ENCODE measurements at regions not wholly inside any gene's neighbourhood (a gene's known extent, or its start where the extent isn't known, plus 50 kb on each side); places are given as distances from the start of the nearest gene placed in this dataset.
"Not testable (repeated sequence)": the region's sequence is repeated elsewhere in the genome, so short reads cannot be mapped to it uniquely, and the experiment has no call there.

DNA sequence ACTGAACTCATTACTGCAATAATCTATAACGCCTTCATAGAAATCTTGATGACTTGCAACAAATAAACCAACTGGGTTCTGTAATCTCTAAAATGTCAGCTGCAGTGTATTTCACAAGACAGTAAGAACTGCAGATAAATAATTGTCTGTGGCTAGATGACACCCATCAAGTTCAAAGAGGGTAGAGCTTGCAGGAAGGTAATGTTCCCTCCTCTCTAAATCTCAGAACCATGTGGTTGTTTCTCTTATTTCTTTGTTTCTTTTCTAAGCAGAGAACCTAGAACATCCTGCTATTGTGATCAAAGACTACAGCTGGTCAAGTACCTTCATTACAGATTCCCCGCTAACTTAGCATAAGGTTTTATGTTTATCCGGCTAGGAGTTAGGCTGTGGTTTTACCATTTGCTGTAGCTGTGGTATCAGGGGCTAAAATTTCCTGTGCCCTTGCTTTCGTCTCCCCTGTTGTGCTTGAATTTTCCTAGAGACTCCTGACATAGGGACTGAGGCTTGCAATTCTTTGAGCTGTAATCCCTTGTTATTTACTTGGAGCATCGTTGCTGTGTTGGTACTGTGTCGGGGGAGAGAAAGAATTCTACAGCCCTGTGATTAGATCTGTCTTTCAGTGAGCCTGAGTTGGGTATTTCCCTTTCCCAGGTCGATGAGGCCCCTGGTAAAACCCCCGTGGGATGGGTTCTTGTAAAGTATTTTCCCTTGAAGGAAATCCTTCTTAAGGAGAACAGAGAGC lies 253.1 kb upstream of the BTG1 start:
- DNase-seq (ENCODE audit: low read depth in 2 of 2), result no peak

DNA sequence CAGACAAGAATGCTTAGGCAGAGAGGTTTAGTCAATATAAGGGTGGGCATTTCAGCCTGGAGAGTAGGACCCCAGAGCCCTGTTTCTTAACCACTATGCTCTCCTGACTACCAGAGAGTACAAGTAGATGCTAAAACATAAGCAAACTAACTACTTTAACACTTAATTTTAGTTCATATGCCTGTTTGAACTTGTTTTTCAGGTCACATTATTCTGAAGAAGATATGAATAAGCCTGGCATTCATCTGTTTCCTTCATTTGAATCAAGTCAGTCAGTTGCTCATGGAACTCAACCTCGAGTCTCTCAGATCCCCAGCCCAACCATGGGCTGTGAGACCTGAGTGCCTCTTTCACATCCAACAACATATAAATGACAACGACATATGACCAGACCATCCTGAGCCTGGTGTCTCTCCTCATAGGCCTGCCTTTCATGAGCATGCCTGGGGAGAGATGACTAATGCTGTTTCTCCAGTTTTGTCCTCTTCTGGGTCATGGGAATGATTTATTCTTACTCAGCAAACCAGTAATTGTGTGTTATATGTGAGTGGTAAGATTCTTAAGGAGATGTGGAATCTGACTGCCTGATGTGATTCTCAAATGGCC lies 251.1 kb upstream of the BTG1 start:
- DNase-seq (ENCODE audit: low read depth in 2 of 2), result no peak

DNA sequence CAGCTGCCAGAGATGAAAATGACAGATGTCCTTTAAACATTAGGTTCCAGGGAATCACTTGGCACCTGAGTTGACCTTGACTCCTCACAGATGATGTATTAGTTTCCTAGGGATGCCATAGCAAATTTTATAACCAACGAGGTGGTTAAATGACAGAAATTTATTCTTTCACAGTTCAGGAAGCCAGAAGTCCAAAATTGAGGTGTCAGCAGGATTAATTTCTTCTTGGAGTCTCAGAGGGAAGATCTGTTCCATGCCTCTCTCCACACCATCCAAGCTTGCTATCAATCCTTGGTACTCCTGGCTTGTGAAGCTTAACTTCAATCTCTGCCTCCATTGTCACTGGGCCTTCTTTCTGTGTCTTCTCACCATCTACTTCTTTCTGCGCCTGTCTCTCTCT lies 249.7 kb upstream of the BTG1 start:
- DNase-seq (ENCODE audit: low read depth in 2 of 2), result no peak

DNA sequence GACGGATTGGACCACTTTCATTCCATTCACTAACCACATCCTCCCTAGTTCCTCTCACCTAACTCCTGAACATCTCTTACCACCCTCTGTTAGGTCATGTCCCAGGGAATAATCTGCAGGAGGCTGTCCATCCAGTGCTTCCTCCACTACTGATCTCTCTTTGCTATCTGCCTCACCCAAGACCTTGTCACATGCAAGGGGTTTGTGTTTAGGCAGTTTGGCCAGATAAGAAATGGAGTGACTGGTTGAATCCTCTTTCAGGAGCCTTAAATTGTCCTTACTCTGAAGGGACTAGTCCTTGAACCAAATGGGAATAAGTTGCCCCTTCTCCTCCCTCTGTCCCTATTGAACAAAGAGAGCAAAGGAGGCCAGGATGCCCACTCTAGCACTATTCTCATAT lies 249.2 kb upstream of the BTG1 start:
- DNase-seq (ENCODE audit: low read depth in 2 of 2), result no peak

DNA sequence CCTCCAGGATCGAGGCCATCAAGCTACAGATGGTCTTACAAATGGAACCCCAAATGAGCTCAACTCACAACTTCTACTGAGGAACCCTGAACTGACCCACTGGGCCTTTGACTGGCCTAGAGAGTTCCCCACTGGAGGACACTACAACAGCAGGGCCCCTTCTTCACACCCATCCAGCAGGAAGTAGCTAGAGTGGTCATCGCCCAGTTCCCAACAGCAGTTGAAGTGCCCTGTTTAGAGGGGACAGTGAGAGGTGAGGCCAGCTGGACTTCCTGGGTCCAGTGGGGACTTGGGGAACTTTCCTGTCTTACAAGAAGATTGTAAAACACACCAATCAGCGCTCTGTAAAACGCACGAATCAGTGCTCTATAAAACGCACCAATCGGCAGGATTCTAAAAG lies 247.9 kb upstream of the BTG1 start:
- no peak for DNase-seq (ENCODE audit: low read depth in 2 of 2)

DNA sequence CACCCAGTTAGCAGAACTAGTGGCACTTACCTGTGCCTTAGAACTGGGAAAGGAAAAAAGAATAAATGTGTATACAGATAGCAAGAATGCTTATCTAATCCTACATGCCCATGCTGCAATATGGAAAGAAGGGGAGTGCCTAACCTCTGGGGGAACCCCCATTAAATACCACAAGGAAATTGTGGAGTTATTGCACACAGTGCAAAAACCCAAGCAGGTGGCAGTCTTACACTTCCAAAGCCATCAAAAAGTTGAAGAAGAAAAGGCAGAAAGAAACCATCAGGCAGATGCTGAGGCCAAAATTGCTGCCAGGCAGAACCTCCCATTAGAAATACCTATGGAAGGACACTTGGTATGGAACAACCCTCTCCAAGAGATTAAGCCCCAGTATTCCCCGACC lies 246.1 kb upstream of the BTG1 start:
- DNase-seq (ENCODE audit: low read depth in 2 of 2), result not testable (repeated sequence)

DNA sequence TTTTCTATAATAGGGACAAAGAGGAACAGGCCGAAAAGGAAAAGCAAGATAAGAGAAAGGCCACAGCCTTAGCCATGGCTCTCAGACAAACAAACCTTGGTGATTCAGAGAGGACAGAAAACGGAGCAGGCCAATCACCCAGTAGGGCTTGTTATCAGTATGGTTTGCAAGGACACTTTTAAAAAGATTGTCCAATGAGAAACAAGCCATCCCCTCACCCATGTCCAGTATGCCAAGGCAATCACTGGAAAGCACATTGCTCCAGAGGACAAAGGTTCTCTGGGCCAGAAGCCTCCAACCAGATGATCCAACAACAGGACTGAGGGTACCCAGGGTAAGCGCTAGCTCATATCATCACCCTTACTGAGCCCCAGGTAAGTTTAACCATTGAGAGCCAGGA lies 243.8 kb upstream of the BTG1 start:
- no peak for DNase-seq (ENCODE audit: low read depth in 2 of 2)

DNA sequence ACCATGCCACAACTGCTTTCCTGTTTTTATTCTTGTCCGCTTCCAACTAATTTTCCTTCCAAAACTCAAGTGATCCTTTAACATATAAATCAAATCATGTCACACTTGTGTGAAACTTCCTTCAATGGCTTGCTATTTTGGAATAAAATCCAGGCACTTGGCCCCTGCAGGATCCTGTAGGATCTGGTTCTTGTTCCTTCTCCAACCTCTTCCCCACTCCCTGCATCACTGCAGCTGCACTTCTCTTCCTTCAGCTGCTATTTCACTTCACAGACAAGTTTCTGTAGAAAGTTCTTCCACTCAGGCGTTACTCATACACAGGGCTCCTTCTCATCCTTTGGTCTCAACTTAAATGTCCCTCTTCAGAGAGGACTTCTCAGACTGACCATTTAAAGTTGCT lies 239.7 kb upstream of the BTG1 start:
- no peak for DNase-seq (ENCODE audit: low read depth in 2 of 2)

DNA sequence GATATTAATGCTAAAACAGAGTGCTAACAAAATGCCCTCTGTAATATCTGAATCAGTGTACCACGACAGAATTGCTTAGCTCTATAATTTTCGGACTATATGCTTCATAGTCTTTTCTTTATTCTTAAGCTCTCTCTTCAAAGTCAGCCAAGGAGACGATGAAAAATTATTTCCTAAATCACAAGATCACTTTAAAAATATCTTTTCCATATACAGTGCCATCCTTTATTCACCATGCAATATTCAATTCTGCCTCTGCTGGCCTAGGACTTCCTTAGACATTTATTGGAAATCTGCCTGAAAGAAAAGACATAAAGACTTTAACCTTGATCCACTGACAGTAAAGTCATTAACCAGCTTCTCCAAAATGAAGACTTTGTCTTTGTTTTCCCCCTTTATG lies 238.9 kb upstream of the BTG1 start:
- no peak for DNase-seq (ENCODE audit: low read depth in 2 of 2)

DNA sequence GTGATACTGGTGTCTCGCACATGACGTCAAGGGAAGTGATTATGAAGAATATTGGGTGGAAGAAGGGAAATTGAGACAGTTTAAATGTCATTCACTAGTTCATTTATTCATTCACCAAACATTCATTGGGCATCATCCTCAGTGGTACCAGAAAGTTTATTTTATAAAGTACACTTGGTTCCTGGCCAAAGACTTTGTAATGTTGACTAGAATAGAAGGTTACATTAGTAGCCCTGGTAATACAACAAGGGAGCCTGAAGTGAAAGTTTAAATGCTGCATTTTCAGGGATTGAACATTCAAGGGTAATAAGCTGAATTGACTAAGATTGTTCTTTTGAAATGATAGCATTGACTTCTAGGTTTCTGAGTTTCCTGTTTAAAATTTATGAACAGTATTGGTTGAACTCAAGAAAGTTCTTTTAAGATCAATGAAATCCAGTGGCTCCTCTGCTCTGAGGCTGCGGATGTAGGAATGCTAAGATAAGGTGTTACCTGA lies 236.8 kb upstream of the BTG1 start:
- no peak for DNase-seq (ENCODE audit: low read depth in 2 of 2)

DNA sequence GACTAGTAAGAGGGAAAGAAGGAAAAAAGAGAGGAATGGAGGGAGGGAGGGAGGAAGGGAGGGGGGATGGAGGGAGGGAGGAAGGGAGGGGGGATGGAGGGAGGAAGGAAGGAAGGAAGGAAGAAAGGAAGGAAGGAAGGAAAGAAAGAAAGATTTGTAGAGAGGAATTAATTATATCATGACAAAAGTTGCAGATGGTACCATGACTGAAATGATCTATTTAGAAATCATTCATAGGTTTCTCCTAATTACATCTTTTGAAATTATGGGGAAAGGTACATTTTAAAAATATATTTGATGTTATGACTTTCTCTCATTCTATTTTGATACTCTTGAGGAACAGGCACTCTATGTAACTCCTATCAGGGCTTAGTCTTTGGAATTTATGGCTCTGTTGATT lies 236.2 kb upstream of the BTG1 start:
- no peak for DNase-seq (ENCODE audit: low read depth in 2 of 2)

DNA sequence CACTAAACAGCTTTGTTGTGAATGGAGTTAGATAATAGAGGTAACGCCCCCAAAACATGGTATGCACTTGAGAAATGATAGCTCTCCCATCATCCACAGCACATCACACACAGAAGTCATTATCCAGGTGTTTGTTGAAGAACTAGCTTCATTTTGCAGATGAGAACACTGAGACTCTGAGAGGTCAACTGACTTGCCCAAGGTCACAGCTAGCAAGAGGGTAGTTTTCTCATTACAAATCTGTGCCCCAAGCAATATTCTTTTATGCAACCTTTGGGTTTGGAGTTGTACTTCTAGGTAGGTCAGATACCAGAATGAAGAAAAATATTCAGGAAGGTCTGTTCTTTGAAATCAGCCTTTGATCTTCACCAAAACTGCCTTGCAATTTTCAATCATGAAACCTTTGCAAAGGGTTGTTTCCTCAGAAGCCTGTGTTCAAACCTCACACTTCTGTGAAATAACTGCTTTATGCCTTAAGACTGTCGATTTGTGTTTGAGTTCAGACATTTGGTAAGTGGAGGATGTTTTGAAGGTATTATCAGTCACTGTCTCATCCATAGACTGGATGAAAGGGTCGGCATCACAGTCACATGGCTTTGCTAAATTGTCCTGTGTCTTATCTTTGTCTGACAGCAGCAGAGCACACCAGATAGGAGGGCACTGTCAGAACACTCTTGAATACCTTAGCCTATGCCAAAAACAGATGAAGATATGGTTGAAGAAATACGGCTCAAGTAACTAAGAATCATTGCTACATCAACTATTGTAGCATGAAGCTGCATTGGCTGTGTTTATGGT lies 233.2 kb upstream of the BTG1 start:
- DNase-seq (ENCODE audit: low read depth in 2 of 2), result no peak

DNA sequence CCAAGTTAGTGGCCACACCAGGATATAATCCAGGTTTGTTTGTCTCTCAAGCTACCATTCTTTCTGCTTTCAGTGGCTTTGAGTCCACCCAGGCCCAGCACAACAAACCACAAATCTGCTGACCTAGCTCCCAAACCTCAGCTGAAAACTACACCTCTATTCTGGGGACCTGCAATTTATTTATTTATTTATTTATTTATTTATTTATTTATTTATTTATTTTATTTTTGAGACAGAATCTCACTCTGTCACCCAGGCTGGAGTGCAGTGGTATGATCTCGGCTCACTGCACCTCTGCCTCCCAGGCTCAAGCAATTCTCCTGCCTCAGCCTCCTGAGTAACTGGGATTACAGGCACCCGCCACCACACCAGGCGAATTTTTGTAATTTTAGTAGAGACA lies 229.9 kb upstream of the BTG1 start:
- not testable (repeated sequence) for DNase-seq (ENCODE audit: low read depth in 2 of 2)

DNA sequence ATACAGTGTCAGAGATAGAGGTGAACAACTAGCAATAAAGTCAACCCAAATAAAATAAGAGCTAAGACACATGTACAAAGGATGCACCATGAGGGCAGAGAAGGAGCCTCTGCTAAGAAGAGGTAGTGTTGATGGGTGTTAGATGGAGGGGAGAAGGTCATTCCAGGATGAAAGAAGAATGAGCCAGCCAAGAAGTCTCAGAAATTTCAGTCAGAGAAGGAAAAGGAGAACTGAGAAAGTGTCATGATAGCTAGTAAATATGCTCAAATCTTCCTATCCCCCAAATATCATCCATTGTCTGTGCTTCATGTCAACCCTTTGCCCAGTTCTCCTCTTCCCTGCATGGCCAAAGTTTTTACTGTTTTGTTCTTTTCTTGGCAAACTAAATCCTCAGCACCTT lies 225.2 kb upstream of the BTG1 start:
- no peak for DNase-seq (ENCODE audit: low read depth in 2 of 2)

DNA sequence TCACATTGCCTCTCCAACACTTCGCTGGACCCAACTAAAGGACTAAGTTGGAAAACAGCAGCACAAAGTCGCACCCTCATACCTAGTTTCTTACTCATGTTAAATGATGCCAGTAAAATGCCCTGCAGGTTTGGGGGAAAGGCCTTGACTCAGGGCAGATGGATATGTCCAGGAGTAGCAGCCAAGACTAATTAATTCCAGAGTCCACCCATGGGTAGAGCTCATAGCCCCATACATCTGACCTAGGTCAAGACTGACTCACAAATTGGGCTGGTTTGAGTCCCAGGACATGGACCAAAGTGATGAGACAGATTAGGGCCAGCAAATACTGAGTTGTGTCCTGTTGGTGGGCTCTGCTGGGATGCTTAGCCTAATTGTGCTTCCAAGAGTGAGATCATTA lies 224.0 kb upstream of the BTG1 start:
- DNase-seq (ENCODE audit: low read depth in 2 of 2), result no peak

DNA sequence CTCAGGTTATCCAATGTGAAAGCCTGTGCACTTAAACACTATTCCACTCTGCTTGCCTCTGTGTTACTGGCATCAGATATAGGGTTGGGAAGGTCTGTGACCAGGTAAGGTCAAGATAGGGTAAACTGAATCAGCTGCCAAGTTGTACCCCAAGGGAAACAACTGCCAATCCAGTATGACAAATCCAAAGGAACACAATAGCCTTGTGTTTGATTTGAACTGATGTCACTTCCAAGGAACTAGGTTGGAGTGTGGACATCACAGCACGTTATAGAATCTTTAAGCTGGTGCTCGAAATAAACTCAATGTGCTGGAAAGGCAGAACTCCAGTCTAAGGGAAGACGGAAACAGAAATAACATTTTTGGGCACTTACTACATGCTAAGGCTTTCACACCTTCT lies 223.4 kb upstream of the BTG1 start:
- no peak for DNase-seq (ENCODE audit: low read depth in 2 of 2)

DNA sequence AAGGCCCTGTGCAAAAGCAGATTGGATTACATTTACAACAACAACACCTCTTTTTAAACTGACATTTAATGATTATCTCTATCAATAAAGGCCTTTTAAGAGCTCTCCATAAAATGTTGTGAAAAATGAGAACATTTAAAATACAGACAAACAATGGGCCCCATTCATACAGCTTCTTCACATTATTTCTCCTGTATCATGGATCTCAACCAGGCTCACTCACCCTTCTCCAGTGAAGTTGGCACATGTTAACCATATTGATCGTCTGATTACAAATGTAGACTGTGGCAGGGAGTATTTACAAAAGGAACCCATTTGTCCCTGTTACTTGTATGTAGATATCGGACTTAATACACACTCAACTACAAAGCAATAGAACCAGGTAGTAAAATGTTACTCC lies 220.2 kb upstream of the BTG1 start:
- DNase-seq (ENCODE audit: low read depth in 2 of 2), result no peak

DNA sequence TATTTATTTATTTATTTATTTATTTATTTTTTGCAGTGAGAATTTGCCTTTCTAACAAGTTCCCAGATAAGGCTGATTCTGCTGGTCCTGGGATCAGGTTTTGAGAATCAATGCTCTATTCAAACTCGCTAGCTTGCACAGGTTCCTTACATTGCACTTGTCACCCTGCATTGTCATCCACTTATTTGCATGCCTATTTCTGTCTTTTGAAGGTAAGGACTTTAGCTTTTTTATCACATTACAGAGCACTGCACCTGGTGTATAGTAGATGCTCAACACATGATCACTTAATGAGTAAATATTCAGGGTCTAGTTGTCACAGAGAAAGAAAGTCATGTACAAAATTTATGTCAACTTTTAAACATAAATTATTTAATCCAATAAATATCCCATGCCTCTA lies 219.7 kb upstream of the BTG1 start:
- DNase-seq (ENCODE audit: low read depth in 2 of 2), result no peak

DNA sequence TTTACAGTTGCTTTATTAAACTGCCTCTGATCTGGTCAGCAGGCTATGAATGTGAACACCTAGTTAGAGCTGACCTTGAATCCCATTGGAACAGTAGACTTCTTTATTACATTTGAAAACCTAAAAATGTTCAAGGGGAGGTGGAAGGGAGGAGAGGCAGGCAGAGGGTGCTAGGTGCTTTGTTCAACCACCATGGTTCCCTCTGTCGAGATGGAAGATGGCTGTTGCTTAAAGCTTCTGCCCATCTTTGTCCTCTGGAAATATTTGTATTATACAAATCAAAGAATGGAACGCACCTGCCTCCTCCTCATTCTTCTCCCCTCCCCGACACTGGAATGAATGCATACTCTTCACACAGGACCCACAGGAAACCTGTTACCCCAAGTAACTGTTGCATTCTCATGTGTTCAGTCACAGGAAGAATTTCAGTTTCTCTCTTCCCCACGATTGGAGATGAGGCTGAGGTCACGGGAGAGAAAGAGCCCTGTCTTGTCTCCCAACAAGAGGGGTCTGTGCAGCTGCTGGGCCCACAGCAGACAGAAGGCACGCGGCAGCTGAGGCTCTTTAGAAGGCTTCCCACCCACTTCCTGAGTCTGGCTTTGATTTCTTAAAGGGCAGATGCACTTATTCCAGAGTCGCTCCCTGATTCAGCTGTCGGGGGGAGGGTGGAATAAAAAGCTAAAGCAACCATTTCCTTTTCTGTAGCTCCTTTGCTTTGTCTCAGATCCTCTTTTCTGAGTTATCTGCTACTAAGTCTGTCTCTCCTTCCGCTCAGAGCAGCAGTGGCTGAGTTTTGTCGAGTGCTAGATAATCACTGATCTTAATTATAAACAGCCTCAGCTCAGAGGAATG lies 217.9 kb upstream of the BTG1 start:
- DNase-seq (ENCODE audit: low read depth in 2 of 2), result no peak

DNA sequence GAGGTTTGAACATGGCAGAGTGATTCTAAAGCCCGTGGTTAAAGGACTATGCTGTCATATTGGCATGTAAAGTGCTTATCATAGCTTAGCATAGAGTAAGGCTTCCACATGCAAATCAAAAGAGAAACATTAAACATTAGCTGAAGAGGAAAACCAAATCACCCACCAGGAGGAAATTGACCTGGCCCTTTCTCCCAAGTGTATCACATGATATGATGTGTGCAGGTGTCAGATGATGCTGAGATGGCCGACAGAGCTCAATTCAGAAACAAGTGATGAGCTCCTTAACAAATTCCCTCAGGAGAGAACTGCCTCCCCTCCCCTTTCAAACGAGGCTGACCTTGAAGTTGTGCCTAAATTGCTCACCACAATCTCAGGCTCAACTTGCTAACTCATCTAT lies 217.1 kb upstream of the BTG1 start:
- no peak for DNase-seq (ENCODE audit: low read depth in 2 of 2)

DNA sequence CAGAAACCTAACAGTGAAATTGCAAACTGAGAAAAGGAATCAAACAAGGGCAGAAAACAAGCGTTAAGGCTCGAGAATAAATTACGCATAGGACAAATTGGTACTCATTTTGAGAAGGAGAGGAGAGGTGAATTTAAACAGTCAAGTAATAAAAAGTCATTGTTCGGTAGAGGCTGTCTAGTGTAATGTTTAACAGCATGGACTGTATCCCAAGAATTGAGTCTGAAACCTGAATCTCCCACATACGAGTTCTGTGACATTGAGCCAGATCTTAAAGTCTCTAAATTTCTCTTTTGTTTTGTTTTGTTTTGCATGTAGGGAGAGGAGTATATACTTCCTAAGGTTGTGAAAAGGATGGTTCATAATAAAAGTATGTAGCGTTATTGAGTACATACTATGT lies 216.5 kb upstream of the BTG1 start:
- DNase-seq (ENCODE audit: low read depth in 2 of 2), result no peak

DNA sequence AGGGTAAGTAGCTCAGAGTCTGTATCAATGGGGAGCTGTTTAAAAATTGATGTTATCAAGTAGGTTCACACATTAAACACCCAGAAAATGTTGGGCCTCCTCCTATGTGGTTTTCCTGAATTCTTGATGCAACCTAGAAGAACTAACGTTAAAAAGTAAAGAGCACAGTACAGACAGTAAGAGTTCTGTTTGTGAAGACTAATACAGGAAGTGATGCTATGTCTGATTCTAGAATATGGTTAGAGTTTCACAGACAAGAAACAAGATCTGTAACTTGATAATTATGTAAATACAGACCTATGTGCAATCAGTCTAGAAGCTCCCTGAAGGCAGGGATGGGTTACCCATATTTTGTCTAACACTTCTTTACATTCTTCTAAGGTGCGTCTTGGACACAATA lies 214.9 kb upstream of the BTG1 start:
- no peak for DNase-seq (ENCODE audit: low read depth in 2 of 2)
